CD4-positive, alpha-beta T cell treated with Interleukin-17A for 1 hour (primary cell): ENCODE measurements at regions not wholly inside any gene's neighbourhood (a gene's known extent, or its start where the extent isn't known, plus 50 kb on each side); places are given as distances from the start of the nearest gene placed in this dataset.

Source experiments
- DNase-seq: peaks from one replicate; pipeline ENCODE4 v3.0.0-alpha.2; 2020

DNA sequence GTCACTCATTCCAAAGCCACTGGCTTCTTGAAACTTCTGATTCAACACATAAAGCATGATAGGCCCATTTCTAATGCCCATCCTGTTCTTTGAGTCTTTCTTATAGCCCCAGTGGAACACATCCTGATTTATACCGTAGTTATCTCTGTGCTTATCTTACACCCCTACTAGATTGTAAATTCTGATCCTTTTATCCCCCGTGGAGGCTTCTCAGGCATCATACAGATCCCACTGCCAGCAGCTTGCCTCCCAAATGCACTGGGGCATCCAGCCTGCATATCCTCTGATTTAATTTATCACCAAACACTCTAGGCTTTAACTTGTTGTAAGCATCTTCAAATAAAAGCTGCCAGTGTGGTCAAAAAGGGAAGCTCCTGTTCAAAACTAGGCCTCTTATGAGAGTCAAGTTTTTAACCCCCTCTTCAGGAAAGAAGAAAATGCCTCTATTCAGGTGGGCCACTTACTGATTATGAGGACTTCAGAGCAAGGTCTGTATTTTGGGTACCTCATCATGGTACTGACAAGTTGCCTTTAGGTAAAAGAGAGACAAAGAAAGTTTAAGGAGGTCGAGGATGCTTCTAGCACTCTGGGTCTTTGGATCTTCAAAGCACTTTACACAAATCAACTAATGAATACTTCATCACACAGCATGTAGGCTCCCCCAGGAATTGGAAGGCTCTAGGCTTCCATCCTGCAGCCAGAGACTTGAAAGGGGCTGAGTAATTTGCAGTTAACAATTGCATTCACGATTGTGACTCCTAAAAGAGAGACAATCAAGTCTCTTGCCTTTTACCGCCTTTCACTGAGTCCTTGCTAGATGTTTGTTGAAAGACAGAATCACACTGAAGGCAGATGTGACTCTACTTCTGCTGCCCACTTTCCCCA lies 95.8 kb upstream of the LDB2 start:
- no peak for DNase-seq

- no peak for DNase-seq
Measured at GRCh38 chr4:16992566-16993225, 94.3 kb upstream of the LDB2 start.

GRCh38 chr4:16991450-16991849 lies 93.0 kb upstream of the LDB2 start:
- no peak for DNase-seq

DNA sequence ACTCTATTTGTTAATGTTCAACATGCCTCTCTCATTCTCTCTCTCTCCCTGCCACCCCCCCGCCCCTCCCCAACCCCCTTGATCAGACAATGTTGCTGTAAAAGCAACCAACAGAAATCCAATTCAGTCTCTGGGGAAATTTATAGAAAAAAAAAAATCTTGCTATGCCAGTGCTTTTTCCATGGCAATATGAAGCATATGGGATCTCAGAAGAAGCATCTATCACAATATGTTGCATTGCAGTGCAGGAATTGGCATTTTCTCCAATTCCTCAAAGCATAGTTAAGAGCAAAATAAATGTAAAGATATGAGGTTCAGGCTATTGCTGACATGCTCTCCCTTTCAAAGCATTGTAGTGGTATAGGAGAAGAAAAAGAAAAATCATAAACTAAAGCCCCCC lies 90.9 kb upstream of the LDB2 start:
- DNase-seq, result no peak

- no peak for DNase-seq
Measured at GRCh38 chr4:16988814-16989213, 90.4 kb upstream of the LDB2 start.

- no peak for DNase-seq
Measured at GRCh38 chr4:16977081-16977480, 78.6 kb upstream of the LDB2 start.

GRCh38 chr4:16969696-16970135 lies 71.3 kb upstream of the LDB2 start:
- no peak for DNase-seq

GRCh38 chr4:16967722-16968121 lies 69.3 kb upstream of the LDB2 start:
- DNase-seq, result no peak

DNA sequence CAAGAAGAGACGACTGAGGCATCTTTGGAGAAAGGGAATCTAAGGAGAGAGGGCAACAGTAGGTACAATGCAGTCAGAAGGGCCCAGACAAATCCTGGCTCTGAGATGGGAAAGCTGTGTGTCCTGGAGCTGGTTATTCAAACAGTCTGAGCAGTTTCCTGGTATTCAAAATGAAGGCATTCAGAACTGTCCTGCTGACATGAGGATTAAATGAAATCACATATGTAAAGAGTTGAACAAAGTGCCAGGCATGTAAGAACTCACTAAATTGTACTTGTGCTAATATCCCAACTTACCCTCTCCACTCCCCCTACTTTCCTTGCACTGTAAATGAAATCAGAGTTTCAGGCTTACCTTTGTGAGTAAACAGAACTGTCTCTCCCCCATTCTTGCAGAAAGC lies 60.9 kb upstream of the LDB2 start:
- DNase-seq, result no peak

- no peak for DNase-seq
Measured at GRCh38 chr4:16952896-16953630, 54.6 kb upstream of the LDB2 start.

DNA sequence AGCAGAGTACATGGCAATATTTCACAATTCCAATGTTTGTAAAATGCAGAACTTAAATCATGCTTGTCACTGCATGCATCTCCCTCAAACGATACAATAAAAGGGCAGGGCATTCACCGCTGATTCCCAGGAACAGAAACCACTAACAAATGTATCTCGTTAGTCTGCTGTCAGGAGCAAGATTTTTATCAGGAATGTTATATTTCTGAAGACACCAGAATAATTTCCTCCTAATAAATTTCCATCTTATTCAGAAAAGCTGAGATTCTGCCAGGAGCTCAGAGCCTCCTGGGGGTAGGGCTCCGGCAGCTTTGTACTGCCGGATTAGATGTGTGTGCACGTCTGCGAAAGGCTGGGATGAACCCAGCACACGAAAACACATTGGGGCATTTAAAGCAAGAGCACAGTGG lies 54.0 kb upstream of the LDB2 start:
- DNase-seq, result no peak
